HepG2 (cell line): ENCODE measurements at regions not wholly inside any gene's neighbourhood (a gene's known extent, or its start where the extent isn't known, plus 50 kb on each side); places are given as distances from the start of the nearest gene placed in this dataset.

Source experiments
- ATAC-seq: fragments of 200-7000 bp; cut with Tn5 transposase; 3 replicates; pipeline ENCODE4 v1.9.1; 2020; ENCODE audit warnings: mild to moderate bottlenecking, moderate library complexity
- BruUV-seq: library from RNA; stranded (reverse); fragments of 400-500 nt; replicated peaks from 2 replicates; lab custom pipeline; 2021; lab: Mats Ljungman, UMichigan
- CTCF ChIA-PET: fragments of 300-600 bp; formaldehyde crosslinking; extraction: SDS; loops from one replicate; lab custom pipeline; 2021; ENCODE audit warnings: low total read pairs, inconsistent platforms, low intra/inter-chr PET ratio; lab: Yijun Ruan, JAX
- POLR2A ChIA-PET: fragments of 350-600 bp; sonication (Branson Sonifier 250); formaldehyde crosslinking; loops from one replicate; lab custom pipeline; 2020; ENCODE audit warnings: antibody characterized with exemption, inconsistent platforms; lab: Yijun Ruan, JAX
- DNase-seq: peaks from one replicate; pipeline ENCODE4 v3.0.0-alpha.2; 2015; ENCODE audit warnings: low spot score
- FAIRE-seq: peaks from 3 replicates; lab custom pipeline; 2011; peaks lifted over from hg19 to GRCh38; lab: Jason Lieb, UNC
- H2AFZ ChIP-seq: one replicate; pipeline ENCODE4 v1.6.1; 2011; ENCODE audit warnings: low read length, inconsistent platforms
- H3K27ac ChIP-seq: fragments of 300-600 bp; 3 replicates; pipeline ENCODE4 v1.8.0; 2011; ENCODE audit warnings: mixed run types, mild to moderate bottlenecking, mixed read lengths, low read length, inconsistent platforms; ENCODE audit not compliant: insufficient read depth; ENCODE audit errors: extremely low read length
- H3K27me3 ChIP-seq, 2 experiments: fragments of 200-600 bp in 1 of 2; 2 replicates in 1 of 2; 3 replicates in 1 of 2; pipeline versions ENCODE4 v1.6.0 to v1.8.0; 2011; ENCODE audit warnings: low read length in 2 of 2, mild to moderate bottlenecking in 2 of 2, moderate library complexity in 2 of 2, inconsistent platforms in 1 of 2; ENCODE audit not compliant: insufficient read depth in 2 of 2, control insufficient read depth in 1 of 2
- H3K36me3 ChIP-seq, 2 experiments: fragments of 200-600 bp in 1 of 2; replicated peaks in 1 of 2; 2 replicates in 1 of 2; 3 replicates in 1 of 2; pipeline versions ENCODE4 v1.5.1 to v1.8.0; 2011; ENCODE audit warnings: low read length in 2 of 2, inconsistent platforms in 1 of 2; ENCODE audit not compliant: insufficient read depth in 2 of 2, control insufficient read depth in 1 of 2
- H3K4me1 ChIP-seq: 2 replicates; pipeline ENCODE4 v1.5.1; 2012; ENCODE audit warnings: low read length, inconsistent platforms; ENCODE audit not compliant: insufficient read depth
- H3K4me2 ChIP-seq: 2 replicates; pipeline ENCODE4 v1.6.0; 2011; ENCODE audit warnings: low read depth, low read length, inconsistent platforms
- H3K4me3 ChIP-seq, 3 experiments: fragments of 200-600 bp in 1 of 3; sonication (generic), shearing (Covaris generic) in 1 of 3; replicated peaks in 1 of 3; 2 replicates each; pipeline ENCODE4 v1.5.1; 2011 to 2016; ENCODE audit warnings: low read length in 3 of 3, inconsistent platforms in 2 of 3, low read depth in 2 of 3, mild to moderate bottlenecking in 2 of 3, control low read depth in 1 of 3, mixed read lengths in 1 of 3; ENCODE audit not compliant: insufficient read depth in 1 of 3
- H3K79me2 ChIP-seq: one replicate; pipeline ENCODE4 v1.6.1; 2011; ENCODE audit warnings: low read length, inconsistent platforms; ENCODE audit not compliant: insufficient read depth
- H3K9ac ChIP-seq: 2 replicates; pipeline ENCODE4 v1.6.0; 2011; ENCODE audit warnings: mild to moderate bottlenecking, low read depth, low read length, inconsistent platforms; ENCODE audit not compliant: insufficient read depth
- H3K9me3 ChIP-seq: 2 replicates; pipeline ENCODE4 v1.5.1; 2012; ENCODE audit warnings: mild to moderate bottlenecking, low read length
- H4K20me1 ChIP-seq: 2 replicates; pipeline ENCODE4 v1.6.0; 2011; ENCODE audit warnings: inconsistent platforms, mild to moderate bottlenecking, low read length, moderate library complexity; ENCODE audit not compliant: insufficient read depth
- BRD4 ChIP-seq: sonication (generic); formaldehyde crosslinking; IDR thresholded peaks from 2 replicates; pipeline ENCODE4 v1.4.0; 2020; ENCODE audit warnings: missing genetic modification reagents
- CEBPB ChIP-seq: IDR thresholded peaks from 2 replicates; pipeline ENCODE4 v1.6.1; 2011; ENCODE audit warnings: low read depth, low read length, improper control_type of control experiment, borderline replicate concordance
- FOXP4 ChIP-seq: sonication (generic); formaldehyde crosslinking; IDR thresholded peaks from 2 replicates; pipeline ENCODE4 v1.4.0; 2020; ENCODE audit warnings: missing genetic modification reagents
- GMEB1 ChIP-seq: sonication (generic); formaldehyde crosslinking; IDR thresholded peaks from 2 replicates; pipeline ENCODE4 v1.5.1; 2020; ENCODE audit warnings: missing genetic modification reagents, mild to moderate bottlenecking, borderline replicate concordance
- HMG20B ChIP-seq: conservative IDR thresholded peaks from 2 replicates; pipeline ENCODE4 v1.6.1; 2016; ENCODE audit warnings: missing genetic modification reagents, missing compliant biosample characterization
- HNRNPLL ChIP-seq: fragments of 200-400 bp; formaldehyde crosslinking; IDR thresholded peaks from 2 replicates; pipeline ENCODE4 v1.6.1; 2017; ENCODE audit warnings: mild to moderate bottlenecking, low read depth, low read length; ENCODE audit not compliant: poor library complexity, severe bottlenecking
- MIER3 ChIP-seq: IDR thresholded peaks from 2 replicates; pipeline ENCODE4 v1.6.1; 2016; ENCODE audit warnings: missing compliant biosample characterization, borderline replicate concordance
- TGIF2 ChIP-seq: IDR thresholded peaks from 2 replicates; pipeline ENCODE4 v1.6.1; 2016; ENCODE audit warnings: control low read depth, missing compliant biosample characterization
- ZFP36 ChIP-seq: fragments of 150-350 bp; IDR thresholded peaks from 2 replicates; pipeline ENCODE4 v1.6.1; 2018; ENCODE audit warnings: borderline replicate concordance, low read length, low read depth; ENCODE audit not compliant: partially characterized antibody
- WGBS: methylation state at CpG from one replicate; pipeline ENCODE4 v1.1.6; 2017; ENCODE audit warnings: low lambda C conversion rate; 5-methylcytosine and 5-hydroxymethylcytosine counted together
- in situ Hi-C: cut with HindIII; loops from 2 replicates; pipeline ENCODE4 v1.10.0; 2017; ENCODE audit warnings: low pct_unique_long_range_greater_than_20kb; ENCODE audit not compliant: extremely low pct_ligation_motif_present
- intact Hi-C: fragments of 100-400 bp; cut with micrococcal nuclease; formaldehyde crosslinking; loops from one replicate; pipeline ENCODE4 v1.10.0; 2022; ENCODE audit not compliant: unreplicated experiment
- TF ChIP-seq, protein P1 (sequence below): sonication (generic); formaldehyde crosslinking; IDR thresholded peaks from 2 replicates; pipeline ENCODE4 v1.8.1; 2023; ENCODE audit warnings: mild to moderate bottlenecking, missing genetic modification reagents, borderline replicate concordance
- TF ChIP-seq, protein P2 (sequence below): sonication (generic); formaldehyde crosslinking; IDR thresholded peaks from 2 replicates; pipeline ENCODE4 v1.8.0; 2022; ENCODE audit warnings: mild to moderate bottlenecking, missing genetic modification reagents
- TF ChIP-seq, protein P3 (sequence below): sonication (generic); formaldehyde crosslinking; IDR thresholded peaks from 2 replicates; pipeline ENCODE4 v1.5.0; 2020; ENCODE audit warnings: mild to moderate bottlenecking, missing genetic modification reagents, borderline replicate concordance
- TF ChIP-seq, protein P4 (sequence below): sonication (generic); formaldehyde crosslinking; IDR thresholded peaks from 2 replicates; pipeline ENCODE4 v1.4.0; 2020; ENCODE audit warnings: missing genetic modification reagents
- TF ChIP-seq, protein P5 (sequence below): sonication (generic); formaldehyde crosslinking; IDR thresholded peaks from 2 replicates; pipeline ENCODE4 v1.4.0; 2020; ENCODE audit warnings: missing genetic modification reagents, borderline replicate concordance

DNA sequence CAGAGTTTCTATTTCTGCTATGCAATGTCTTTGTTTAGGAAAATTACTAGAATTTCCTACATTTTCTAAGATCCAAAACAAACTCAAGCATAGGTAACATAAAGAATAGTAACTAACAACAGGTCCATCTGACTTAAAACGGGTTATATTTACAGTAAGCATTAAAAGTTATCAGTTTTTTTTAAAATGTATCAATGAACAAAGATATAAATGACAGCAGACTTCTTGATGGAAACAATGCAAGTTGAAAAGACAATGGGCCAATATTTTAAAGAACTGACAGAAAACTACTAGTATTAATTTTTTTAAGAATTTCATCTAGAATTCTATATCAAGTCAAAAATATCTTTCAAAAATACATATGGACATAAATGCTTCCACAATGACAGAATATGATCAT lies 367.1 kb upstream of the MGAT4C start:
- Histone ChIP-seq H3K4me1 (no peaks in the 10 kb centered on the region), H3K36me3 (no peaks in the 10 kb centered on the region), H4K20me1 (no peaks in the 10 kb centered on the region), H3K4me2 (no peak overlapping the region), H3K9ac (no peak overlapping the region), H2AFZ (no peak overlapping the region), H3K9me3 (peaks cover 32% of the 10 kb centered on the region), H3K27ac (no peak overlapping the region), H3K4me3 (no peak overlapping the region), H3K79me2 (no peaks in the 10 kb centered on the region), H3K27me3 (no peaks in the 10 kb centered on the region)
- intact Hi-C loops, result no loop called here
- no TSS peak for BruUV-seq
- no peak for DNase-seq
- ATAC-seq, result no peak
- POLR2A ChIA-PET, result no interaction called here
- CTCF ChIA-PET, result no interaction called here
- no peak for FAIRE-seq
- 0% methylated on average over 1 of the region's 1 CpG for WGBS
- in situ Hi-C loops, result no loop called here
- TF ChIP-seq MIER3 (CRISPR knock-in tag) (no peak), BRD4 (CRISPR knock-in tag) (no peak), TGIF2 (CRISPR knock-in tag) (no peak), CEBPB (no peak), FOXP4 (no peak), ZFP36 (no peak), HNRNPLL (no peak), HMG20B (no peak), GMEB1 (CRISPR knock-in tag) (no peak)
- TF ChIP-seq, protein P1, sequence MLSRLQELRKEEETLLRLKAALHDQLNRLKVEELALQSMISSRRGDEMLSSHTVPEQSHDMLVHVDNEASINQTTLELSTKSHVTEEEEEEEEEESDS, result no peak
- TF ChIP-seq, protein P2, sequence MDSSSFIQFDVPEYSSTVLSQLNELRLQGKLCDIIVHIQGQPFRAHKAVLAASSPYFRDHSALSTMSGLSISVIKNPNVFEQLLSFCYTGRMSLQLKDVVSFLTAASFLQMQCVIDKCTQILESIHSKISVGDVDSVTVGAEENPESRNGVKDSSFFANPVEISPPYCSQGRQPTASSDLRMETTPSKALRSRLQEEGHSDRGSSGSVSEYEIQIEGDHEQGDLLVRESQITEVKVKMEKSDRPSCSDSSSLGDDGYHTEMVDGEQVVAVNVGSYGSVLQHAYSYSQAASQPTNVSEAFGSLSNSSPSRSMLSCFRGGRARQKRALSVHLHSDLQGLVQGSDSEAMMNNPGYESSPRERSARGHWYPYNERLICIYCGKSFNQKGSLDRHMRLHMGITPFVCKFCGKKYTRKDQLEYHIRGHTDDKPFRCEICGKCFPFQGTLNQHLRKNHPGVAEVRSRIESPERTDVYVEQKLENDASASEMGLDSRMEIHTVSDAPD (CRISPR knock-in tag), result no peak
- TF ChIP-seq, protein P3, sequence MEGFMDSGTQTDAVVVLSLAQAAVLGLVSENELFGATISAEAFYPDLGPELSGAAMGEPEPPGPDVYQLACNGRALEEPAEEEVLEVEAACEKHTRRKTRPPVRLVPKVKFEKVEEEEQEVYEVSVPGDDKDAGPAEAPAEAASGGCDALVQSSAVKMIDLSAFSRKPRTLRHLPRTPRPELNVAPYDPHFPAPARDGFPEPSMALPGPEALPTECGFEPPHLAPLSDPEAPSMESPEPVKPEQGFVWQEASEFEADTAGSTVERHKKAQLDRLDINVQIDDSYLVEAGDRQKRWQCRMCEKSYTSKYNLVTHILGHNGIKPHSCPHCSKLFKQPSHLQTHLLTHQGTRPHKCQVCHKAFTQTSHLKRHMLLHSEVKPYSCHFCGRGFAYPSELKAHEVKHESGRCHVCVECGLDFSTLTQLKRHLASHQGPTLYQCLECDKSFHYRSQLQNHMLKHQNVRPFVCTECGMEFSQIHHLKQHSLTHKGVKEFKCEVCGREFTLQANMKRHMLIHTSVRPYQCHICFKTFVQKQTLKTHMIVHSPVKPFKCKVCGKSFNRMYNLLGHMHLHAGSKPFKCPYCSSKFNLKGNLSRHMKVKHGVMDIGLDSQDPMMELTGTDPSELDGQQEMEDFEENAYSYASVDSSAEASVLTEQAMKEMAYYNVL, result no peak
- TF ChIP-seq, protein P4, sequence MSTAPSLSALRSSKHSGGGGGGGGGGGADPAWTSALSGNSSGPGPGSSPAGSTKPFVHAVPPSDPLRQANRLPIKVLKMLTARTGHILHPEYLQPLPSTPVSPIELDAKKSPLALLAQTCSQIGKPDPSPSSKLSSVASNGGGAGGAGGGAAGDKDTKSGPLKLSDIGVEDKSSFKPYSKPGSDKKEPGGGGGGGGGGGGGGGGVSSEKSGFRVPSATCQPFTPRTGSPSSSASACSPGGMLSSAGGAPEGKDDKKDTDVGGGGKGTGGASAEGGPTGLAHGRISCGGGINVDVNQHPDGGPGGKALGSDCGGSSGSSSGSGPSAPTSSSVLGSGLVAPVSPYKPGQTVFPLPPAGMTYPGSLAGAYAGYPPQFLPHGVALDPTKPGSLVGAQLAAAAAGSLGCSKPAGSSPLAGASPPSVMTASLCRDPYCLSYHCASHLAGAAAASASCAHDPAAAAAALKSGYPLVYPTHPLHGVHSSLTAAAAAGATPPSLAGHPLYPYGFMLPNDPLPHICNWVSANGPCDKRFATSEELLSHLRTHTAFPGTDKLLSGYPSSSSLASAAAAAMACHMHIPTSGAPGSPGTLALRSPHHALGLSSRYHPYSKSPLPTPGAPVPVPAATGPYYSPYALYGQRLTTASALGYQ (CRISPR knock-in tag), result no peak
- TF ChIP-seq, protein P5, sequence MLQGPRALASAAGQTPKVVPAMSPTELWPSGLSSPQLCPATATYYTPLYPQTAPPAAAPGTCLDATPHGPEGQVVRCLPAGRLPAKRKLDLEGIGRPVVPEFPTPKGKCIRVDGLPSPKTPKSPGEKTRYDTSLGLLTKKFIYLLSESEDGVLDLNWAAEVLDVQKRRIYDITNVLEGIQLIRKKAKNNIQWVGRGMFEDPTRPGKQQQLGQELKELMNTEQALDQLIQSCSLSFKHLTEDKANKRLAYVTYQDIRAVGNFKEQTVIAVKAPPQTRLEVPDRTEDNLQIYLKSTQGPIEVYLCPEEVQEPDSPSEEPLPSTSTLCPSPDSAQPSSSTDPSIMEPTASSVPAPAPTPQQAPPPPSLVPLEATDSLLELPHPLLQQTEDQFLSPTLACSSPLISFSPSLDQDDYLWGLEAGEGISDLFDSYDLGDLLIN, result no peak
